HCT116 (cell line): ENCODE measurements at regions not wholly inside any gene's neighbourhood (a gene's known extent, or its start where the extent isn't known, plus 50 kb on each side); places are given as distances from the start of the nearest gene placed in this dataset.
"Not testable (repeated sequence)": the region's sequence is repeated elsewhere in the genome, so short reads cannot be mapped to it uniquely, and the experiment has no call there.

Experiments used
- ATAC-seq: fragments of 200-7000 bp; cut with Tn5 transposase; 2 replicates; pipeline ENCODE4 v1.9.1; 2020; ENCODE audit warnings: mild to moderate bottlenecking, moderate library complexity
- BruUV-seq: library from RNA; stranded (reverse); fragments of 400-500 nt; replicated peaks from 2 replicates; lab custom pipeline; 2021; lab: Mats Ljungman, UMichigan
- CTCF ChIA-PET: fragments of 300-600 bp; sonication (Branson Sonifier 250); formaldehyde crosslinking; loops from one replicate; lab custom pipeline; 2021; ENCODE audit warnings: antibody characterized with exemption; lab: Charles Lee
- POLR2A ChIA-PET: fragments of 300-600, 350-600 bp; sonication (Branson Sonifier 250); formaldehyde crosslinking; loops from one replicate; lab custom pipeline; 2021; ENCODE audit warnings: antibody characterized with exemption; lab: Charles Lee
- RAD21 ChIA-PET, 2 experiments: fragments of 300-600 bp; sonication (Branson Sonifier 250); formaldehyde crosslinking; loops; one replicate each; lab custom pipeline; 2023; ENCODE audit warnings: low total read pairs in 2 of 2; ENCODE audit not compliant: uncharacterized antibody in 2 of 2, unreplicated experiment in 2 of 2, low non-redundant PET in 1 of 2; lab: Charles Lee
- DNase-seq: peaks from one replicate; pipeline ENCODE4 v3.0.0-alpha.2; 2010; ENCODE audit warnings: low read depth, low spot score
- H2AFZ ChIP-seq: fragments of 200-600 bp; shearing (Covaris generic), sonication (generic); 2 replicates; pipeline ENCODE4 v1.6.1; 2017; ENCODE audit warnings: low read depth, mixed run types, mixed read lengths, antibody characterized with exemption, low read length; ENCODE audit not compliant: poor library complexity, severe bottlenecking
- H3K27ac ChIP-seq: 2 replicates; pipeline ENCODE4 v1.5.1; 2012; ENCODE audit warnings: low read depth, low read length
- H3K27me3 ChIP-seq: fragments of 200-600 bp; sonication (generic); 2 replicates; pipeline ENCODE4 v1.6.1; 2016; ENCODE audit warnings: mixed run types, low read length, mixed read lengths; ENCODE audit not compliant: insufficient read depth
- H3K36me3 ChIP-seq, 2 experiments: fragments of 200-500 bp in 1 of 2; fragments of 200-600 bp in 1 of 2; sonication (Bioruptor generic) in 1 of 2; sonication (generic) in 1 of 2; 2 replicates each; pipeline versions ENCODE4 v1.5.1 to v1.6.1; 2014 to 2016; ENCODE audit warnings: low read length in 2 of 2, inconsistent platforms in 1 of 2, mixed read lengths in 1 of 2, mixed run types in 1 of 2; ENCODE audit not compliant: insufficient read depth in 2 of 2, control insufficient read depth in 1 of 2
- H3K4me1 ChIP-seq, 2 experiments: fragments of 200-600 bp in 1 of 2; sonication (generic) in 1 of 2; 2 replicates each; pipeline versions ENCODE4 v1.5.1 to v1.6.1; 2012 to 2017; ENCODE audit warnings: low read length in 2 of 2, inconsistent platforms in 1 of 2, mild to moderate bottlenecking in 1 of 2, mixed read lengths in 1 of 2, mixed run types in 1 of 2, moderate library complexity in 1 of 2; ENCODE audit not compliant: insufficient read depth in 2 of 2, control insufficient read depth in 1 of 2
- H3K4me2 ChIP-seq: fragments of 200-600 bp; sonication (generic); 2 replicates; pipeline ENCODE4 v1.6.1; 2017; ENCODE audit warnings: mixed run types, low read length, mixed read lengths
- H3K4me3 ChIP-seq, 2 experiments: fragments of 200-600 bp in 1 of 2; sonication (generic) in 1 of 2; replicated peaks in 1 of 2; 2 replicates each; pipeline ENCODE4 v1.5.1; 2011 to 2016; ENCODE audit warnings: low read length in 2 of 2, control low read depth in 1 of 2, low read depth in 1 of 2, mild to moderate bottlenecking in 1 of 2, mixed read lengths in 1 of 2, mixed run types in 1 of 2
- H3K79me2 ChIP-seq: fragments of 200-600 bp; sonication (generic); 2 replicates; pipeline ENCODE4 v1.6.1; 2017; ENCODE audit warnings: mild to moderate bottlenecking, mixed run types, low read length, moderate library complexity, mixed read lengths; ENCODE audit not compliant: insufficient read depth
- H3K9ac ChIP-seq: fragments of 200-600 bp; sonication (generic); 2 replicates; pipeline ENCODE4 v1.6.1; 2016; ENCODE audit warnings: low read length, mixed read lengths
- H3K9me2 ChIP-seq: fragments of 200-600 bp; sonication (generic), shearing (Covaris generic); 2 replicates; pipeline ENCODE4 v1.6.1; 2017; ENCODE audit warnings: mixed run types, mild to moderate bottlenecking, moderate library complexity; ENCODE audit not compliant: insufficient read depth
- H3K9me3 ChIP-seq, 2 experiments: fragments of 200-500 bp in 1 of 2; fragments of 200-600 bp in 1 of 2; sonication (Bioruptor generic) in 1 of 2; sonication (generic) in 1 of 2; 2 replicates each; pipeline ENCODE4 v1.6.1; 2014 to 2017; ENCODE audit warnings: low read length in 2 of 2, mixed read lengths in 2 of 2, inconsistent platforms in 1 of 2, low read depth in 1 of 2, mild to moderate bottlenecking in 1 of 2, mixed run types in 1 of 2, moderate library complexity in 1 of 2; ENCODE audit not compliant: control insufficient read depth in 1 of 2, insufficient read depth in 1 of 2
- H4K20me1 ChIP-seq: fragments of 200-600 bp; sonication (generic), shearing (Covaris generic); 2 replicates; pipeline ENCODE4 v1.6.1; 2017; ENCODE audit warnings: mixed run types, mild to moderate bottlenecking, moderate library complexity; ENCODE audit not compliant: insufficient read depth
- intact Hi-C: fragments of 100-400 bp; cut with micrococcal nuclease; formaldehyde crosslinking; loops from 2 replicates; pipeline ENCODE4 v1.10.0; 2022

GRCh38 chr13:43968251-43968942 lies 88.7 kb downstream of the LACC1 start:
- H3K36me3 ChIP-seq, H4K20me1 ChIP-seq, H3K4me3 ChIP-seq, H3K9me3 ChIP-seq, DNase-seq, H3K9me2 ChIP-seq, H3K27me3 ChIP-seq, H3K79me2 ChIP-seq, BruUV-seq, CTCF ChIA-PET, RAD21 ChIA-PET, H3K4me2 ChIP-seq, H2AFZ ChIP-seq, H3K9ac ChIP-seq, H3K4me1 ChIP-seq, intact Hi-C loops, H3K27ac ChIP-seq, POLR2A ChIA-PET, ATAC-seq: not testable (repeated sequence)

GRCh38 chr13:43968943-43969690 lies 89.4 kb downstream of the LACC1 start:
- intact Hi-C loops, BruUV-seq: not testable (repeated sequence)

GRCh38 chr13:43969919-43970318 lies 90.2 kb downstream of the LACC1 start:
- H3K4me3 ChIP-seq, H3K9me3 ChIP-seq, H3K79me2 ChIP-seq, CTCF ChIA-PET, H2AFZ ChIP-seq, H3K27me3 ChIP-seq, DNase-seq, H3K4me2 ChIP-seq, H3K4me1 ChIP-seq, intact Hi-C loops, H3K27ac ChIP-seq, BruUV-seq, H3K36me3 ChIP-seq, RAD21 ChIA-PET, POLR2A ChIA-PET, H3K9me2 ChIP-seq, ATAC-seq, H3K9ac ChIP-seq, H4K20me1 ChIP-seq: not testable (repeated sequence)

More at GRCh38 chr13:43968943-43969690, 89.4 kb downstream of the LACC1 start:
- H3K27ac ChIP-seq, DNase-seq, POLR2A ChIA-PET, H3K9me3 ChIP-seq, H3K4me1 ChIP-seq, H3K4me3 ChIP-seq, H3K9me2 ChIP-seq, H4K20me1 ChIP-seq, H3K36me3 ChIP-seq, H3K4me2 ChIP-seq, H3K79me2 ChIP-seq, H3K9ac ChIP-seq, RAD21 ChIA-PET, ATAC-seq, H2AFZ ChIP-seq, H3K27me3 ChIP-seq, CTCF ChIA-PET: not testable (repeated sequence)

GRCh38 chr13:43970520-43971242 lies 91.0 kb downstream of the LACC1 start:
- BruUV-seq, H3K36me3 ChIP-seq, H4K20me1 ChIP-seq, H3K79me2 ChIP-seq, H3K4me3 ChIP-seq, H3K27ac ChIP-seq, CTCF ChIA-PET, H3K4me2 ChIP-seq, H3K9me3 ChIP-seq, ATAC-seq, intact Hi-C loops, H3K4me1 ChIP-seq, DNase-seq, RAD21 ChIA-PET, POLR2A ChIA-PET, H3K9ac ChIP-seq, H3K27me3 ChIP-seq, H3K9me2 ChIP-seq, H2AFZ ChIP-seq: not testable (repeated sequence)
